Skeletal muscle tissue (tissue), 3 donors: ENCODE measurements at regions not wholly inside any gene's neighbourhood (a gene's known extent, or its start where the extent isn't known, plus 50 kb on each side); places are given as distances from the start of the nearest gene placed in this dataset.

Experiments used
- H3K27ac ChIP-seq: one replicate; pipeline ENCODE4 v1.7.0; 2013; ENCODE audit warnings: mild to moderate bottlenecking, low read depth, low read length, inconsistent platforms
- H3K27me3 ChIP-seq, 3 donors: one replicate each; pipeline ENCODE4 v1.7.0; 2013; ENCODE audit warnings: low read length in 3 of 3; ENCODE audit not compliant: control insufficient read depth in 3 of 3, insufficient read depth in 3 of 3
- H3K36me3 ChIP-seq, 3 donors: one replicate each; pipeline ENCODE4 v1.7.0; 2013; ENCODE audit warnings: low read length in 3 of 3; ENCODE audit not compliant: control insufficient read depth in 3 of 3, insufficient read depth in 3 of 3
- H3K4me1 ChIP-seq, 3 donors: one replicate each; pipeline ENCODE4 v1.7.0; 2013; ENCODE audit warnings: low read length in 3 of 3, mild to moderate bottlenecking in 3 of 3; ENCODE audit not compliant: control insufficient read depth in 3 of 3, insufficient read depth in 3 of 3
- H3K4me3 ChIP-seq, 3 donors: one replicate each; pipeline ENCODE4 v1.7.0; 2013; ENCODE audit warnings: low read length in 3 of 3
- H3K9ac ChIP-seq, 3 donors: one replicate each; pipeline ENCODE4 v1.7.0; 2013; ENCODE audit warnings: low read length in 3 of 3, mild to moderate bottlenecking in 3 of 3, moderate library complexity in 2 of 3, low read depth in 1 of 3
- H3K9me3 ChIP-seq, 3 donors: one replicate each; pipeline ENCODE4 v1.7.0; 2013; ENCODE audit warnings: low read length in 3 of 3; ENCODE audit not compliant: control insufficient read depth in 3 of 3
- donor health status: Osteomylitis.

- Histone ChIP-seq H3K4me1 (no peaks in the 10 kb centered on the region), H3K9me3 (no peaks in the 10 kb centered on the region), H3K27ac (no peak overlapping the region), H3K36me3 (no peaks in the 10 kb centered on the region), H3K27me3 (no peaks in the 10 kb centered on the region), H3K9ac (no peak overlapping the region), H3K4me3 (no peak overlapping the region)
Measured at GRCh38 chr6:147046141-147046877, 157.9 kb upstream of the STXBP5 start.

- Histone ChIP-seq H3K4me3 (no peak overlapping the region), H3K27ac (no peak overlapping the region), H3K36me3 (no peaks in the 10 kb centered on the region), H3K9ac (no peak overlapping the region), H3K27me3 (no peaks in the 10 kb centered on the region), H3K9me3 (no peaks in the 10 kb centered on the region), H3K4me1 (no peaks in the 10 kb centered on the region)
Measured at GRCh38 chr6:147048930-147049329, 155.3 kb upstream of the STXBP5 start.

- no peak overlapping the region for H3K9ac ChIP-seq
- H3K4me3 ChIP-seq = no peak overlapping the region
- no peak overlapping the region for H3K27ac ChIP-seq
- H3K9me3 ChIP-seq = no peaks in the 10 kb centered on the region
- H3K27me3 ChIP-seq = no peaks in the 10 kb centered on the region
- peaks cover 0 to 3% (median 0%) of the 10 kb centered on the region in 3 donors for H3K4me1 ChIP-seq
- no peaks in the 10 kb centered on the region for H3K36me3 ChIP-seq
Measured at GRCh38 chr6:147053311-147053921, 150.8 kb upstream of the STXBP5 start.

GRCh38 chr6:147054158-147054557 is 150.1 kb upstream of the STXBP5 start:
- Histone ChIP-seq H3K27me3 (no peaks in the 10 kb centered on the region), H3K27ac (no peak overlapping the region), H3K36me3 (no peaks in the 10 kb centered on the region)

GRCh38 chr6:147054871-147055270 is 149.3 kb upstream of the STXBP5 start:
- no peaks in the 10 kb centered on the region for H3K27me3 ChIP-seq
- H3K27ac ChIP-seq = no peak overlapping the region
- no peaks in the 10 kb centered on the region for H3K36me3 ChIP-seq
- no peak overlapping the region for H3K4me3 ChIP-seq
- H3K4me1 ChIP-seq = peaks cover 0 to 3% (median 0%) of the 10 kb centered on the region in 3 donors
- no peaks in the 10 kb centered on the region for H3K9me3 ChIP-seq
- H3K9ac ChIP-seq = no peak overlapping the region

More at GRCh38 chr6:147054158-147054557, 150.1 kb upstream of the STXBP5 start:
- Histone ChIP-seq H3K9ac (no peak overlapping the region), H3K4me1 (peaks cover 0 to 3% (median 0%) of the 10 kb centered on the region in 3 donors), H3K4me3 (no peak overlapping the region), H3K9me3 (no peaks in the 10 kb centered on the region)

- H3K4me3 ChIP-seq = no peak overlapping the region
- no peak overlapping the region for H3K27ac ChIP-seq
- no peaks in the 10 kb centered on the region for H3K36me3 ChIP-seq
- H3K4me1 ChIP-seq = peaks cover 0 to 3% (median 0%) of the 10 kb centered on the region in 3 donors
- H3K9me3 ChIP-seq = no peaks in the 10 kb centered on the region
- no peak overlapping the region for H3K9ac ChIP-seq
- no peaks in the 10 kb centered on the region for H3K27me3 ChIP-seq
Measured at GRCh38 chr6:147055821-147056392, 148.3 kb upstream of the STXBP5 start.

- no peak overlapping the region for H3K9ac ChIP-seq
- no peaks in the 10 kb centered on the region for H3K36me3 ChIP-seq
- no peaks in the 10 kb centered on the region for H3K27me3 ChIP-seq
- peaks cover 0 to 3% (median 0%) of the 10 kb centered on the region in 3 donors for H3K4me1 ChIP-seq
- H3K9me3 ChIP-seq = no peaks in the 10 kb centered on the region
- H3K4me3 ChIP-seq = no peak overlapping the region
- H3K27ac ChIP-seq = no peak overlapping the region
Measured at GRCh38 chr6:147057188-147057587, 147.0 kb upstream of the STXBP5 start.

- H3K9me3 ChIP-seq = no peaks in the 10 kb centered on the region
- no peaks in the 10 kb centered on the region for H3K27me3 ChIP-seq
- no peaks in the 10 kb centered on the region for H3K36me3 ChIP-seq
- H3K4me3 ChIP-seq = no peak overlapping the region
- no peak overlapping the region for H3K9ac ChIP-seq
- no peak overlapping the region for H3K27ac ChIP-seq
- H3K4me1 ChIP-seq = peaks cover 0 to 3% (median 0%) of the 10 kb centered on the region in 3 donors
Measured at GRCh38 chr6:147057705-147058342, 146.4 kb upstream of the STXBP5 start.

- H3K9me3 ChIP-seq = no peaks in the 10 kb centered on the region
- no peak overlapping the region for H3K4me3 ChIP-seq
- no peaks in the 10 kb centered on the region for H3K36me3 ChIP-seq
- peaks cover 0 to 3% (median 0%) of the 10 kb centered on the region in 3 donors for H3K4me1 ChIP-seq
- no peaks in the 10 kb centered on the region for H3K27me3 ChIP-seq
- H3K9ac ChIP-seq = no peak overlapping the region
- H3K27ac ChIP-seq = no peak overlapping the region
Measured at GRCh38 chr6:147058786-147059385, 145.3 kb upstream of the STXBP5 start.
